ENCODE measurements at regions not wholly inside any gene's neighbourhood (a gene's known extent, or its start where the extent isn't known, plus 50 kb on each side); places are given as distances from the start of the nearest gene placed in this dataset.

- intact Hi-C loops (cut with DNase I; ENCODE audit: low total_unique reads), result no loop called here
- 76 to 78% methylated on average over 5 to 6 of the region's 6 CpGs for WGBS, 2 donors (ENCODE audit: low coverage in 1 of 2)
- Histone ChIP-seq H3K27ac (no peak overlapping the region), H3K36me3 (no peaks in the 10 kb centered on the region), H3K4me3 (no peak overlapping the region), H3K4me1 (peaks cover 0 to 3% (median 0%) of the 10 kb centered on the region in 4 donors), H3K9me3 (no peaks in the 10 kb centered on the region), H3K27me3 (no peaks in the 10 kb centered on the region)
- TF ChIP-seq EP300 (IDR thresholded peaks at IDR 0.05; ENCODE audit: low read depth) (no peak), POLR2AphosphoS5 (IDR thresholded peaks at IDR 0.05) (no peak), POLR2A (IDR thresholded peaks at IDR 0.05) (no peak), CTCF (IDR thresholded peaks at IDR 0.05) (no peak)
- no peak for DNase-seq
- in situ Hi-C loops (cut with MboI; ENCODE audit: low pct_ligation_motif_present in 1 of 4, low pct_unique_long_range_greater_than_20kb in 1 of 4, low sequenced_read_pairs in 3 of 4), result no loop called here
Observed at GRCh38 chr13:50585674-50586413, 257.6 kb downstream of the DLEU7 start.

GRCh38 chr13:50586414-50587083, 256.9 kb downstream of the DLEU7 start:
- Histone ChIP-seq H3K27ac (no peak overlapping the region), H3K9me3 (no peaks in the 10 kb centered on the region), H3K4me3 (no peak overlapping the region), H3K36me3 (no peaks in the 10 kb centered on the region), H3K27me3 (no peaks in the 10 kb centered on the region), H3K4me1 (peaks cover 0 to 3% (median 0%) of the 10 kb centered on the region in 4 donors)
- no peak for DNase-seq
- TF ChIP-seq POLR2AphosphoS5 (IDR thresholded peaks at IDR 0.05), result no peak
- no peak for TF ChIP-seq EP300 (IDR thresholded peaks at IDR 0.05; ENCODE audit: low read depth)
- no peak for TF ChIP-seq CTCF (IDR thresholded peaks at IDR 0.05)
- TF ChIP-seq POLR2A (IDR thresholded peaks at IDR 0.05), result no peak
- intact Hi-C loops (cut with DNase I; ENCODE audit: low total_unique reads) (no loop called here), in situ Hi-C loops (cut with MboI; ENCODE audit: low pct_ligation_motif_present in 1 of 4, low pct_unique_long_range_greater_than_20kb in 1 of 4, low sequenced_read_pairs in 3 of 4) (no loop called here)
- 80 to 83% methylated on average over 8 of the region's 8 CpGs for WGBS, 2 donors (ENCODE audit: low coverage in 1 of 2)

- Histone ChIP-seq H3K4me1 (peaks cover 0 to 3% (median 0%) of the 10 kb centered on the region in 4 donors), H3K36me3 (no peaks in the 10 kb centered on the region), H3K27me3 (no peaks in the 10 kb centered on the region), H3K9me3 (no peaks in the 10 kb centered on the region), H3K4me3 (no peak overlapping the region), H3K27ac (no peak overlapping the region)
- TF ChIP-seq POLR2AphosphoS5 (IDR thresholded peaks at IDR 0.05) (no peak), EP300 (IDR thresholded peaks at IDR 0.05; ENCODE audit: low read depth) (no peak), CTCF (IDR thresholded peaks at IDR 0.05) (no peak), POLR2A (IDR thresholded peaks at IDR 0.05) (no peak)
- no peak for DNase-seq
- in situ Hi-C loops (cut with MboI; ENCODE audit: low pct_ligation_motif_present in 1 of 4, low pct_unique_long_range_greater_than_20kb in 1 of 4, low sequenced_read_pairs in 3 of 4) (no loop called here), intact Hi-C loops (cut with DNase I; ENCODE audit: low total_unique reads) (no loop called here)
- 79 to 87% methylated on average over 3 to 4 of the region's 4 CpGs for WGBS, 2 donors (ENCODE audit: low coverage in 1 of 2)
Observed at GRCh38 chr13:50587115-50587514, 256.4 kb downstream of the DLEU7 start.

- DNase-seq, result no peak
- intact Hi-C loops (cut with DNase I; ENCODE audit: low total_unique reads), result no loop called here
- peaks cover 0 to 3% (median 0%) of the 10 kb centered on the region in 4 donors for H3K4me1 ChIP-seq
- no peak overlapping the region for H3K27ac ChIP-seq
- H3K4me3 ChIP-seq, result no peak overlapping the region
- in situ Hi-C loops (cut with MboI; ENCODE audit: low pct_ligation_motif_present in 1 of 4, low pct_unique_long_range_greater_than_20kb in 1 of 4, low sequenced_read_pairs in 3 of 4), result no loop called here
- H3K36me3 ChIP-seq, result no peaks in the 10 kb centered on the region
- WGBS, 2 donors (ENCODE audit: low coverage in 1 of 2), result 94 to 100% methylated on average over 2 to 11 of the region's 11 CpGs
- no peaks in the 10 kb centered on the region for H3K9me3 ChIP-seq
- TF ChIP-seq CTCF (IDR thresholded peaks at IDR 0.05), result no peak
- no peak for TF ChIP-seq POLR2AphosphoS5 (IDR thresholded peaks at IDR 0.05)
- no peak for TF ChIP-seq EP300 (IDR thresholded peaks at IDR 0.05; ENCODE audit: low read depth)
- TF ChIP-seq POLR2A (IDR thresholded peaks at IDR 0.05), result no peak
- no peaks in the 10 kb centered on the region for H3K27me3 ChIP-seq
Observed at GRCh38 chr13:50587645-50588373, 255.7 kb downstream of the DLEU7 start.

Data from transverse colon (tissue), 4 donors.